Small intestine (tissue), 7 donors: ENCODE measurements at regions not wholly inside any gene's neighbourhood (a gene's known extent, or its start where the extent isn't known, plus 50 kb on each side); places are given as distances from the start of the nearest gene placed in this dataset.

ENCODE experiments used
- DNase-seq, 2 donors: peaks; one replicate each; pipeline versions ENCODE4 v3.0.0 to v3.0.0-alpha.2; 2013
- FAIRE-seq: peaks from 2 replicates; lab custom pipeline; 2012; peaks lifted over from hg19 to GRCh38; lab: Jason Lieb, UNC
- H3K27ac ChIP-seq, 3 donors: one replicate each; pipeline ENCODE4 v1.5.1; 2013; ENCODE audit warnings: low read length in 2 of 3, mild to moderate bottlenecking in 2 of 3, control low read depth in 1 of 3, inconsistent platforms in 1 of 3, low read depth in 1 of 3, moderate library complexity in 1 of 3
- H3K27me3 ChIP-seq, 3 donors: one replicate each; pipeline ENCODE4 v1.6.1; 2013; ENCODE audit warnings: low read length in 3 of 3, inconsistent platforms in 1 of 3; ENCODE audit not compliant: control insufficient read depth in 3 of 3, insufficient read depth in 3 of 3
- H3K36me3 ChIP-seq, 3 donors: one replicate each; pipeline ENCODE4 v1.6.1; 2013; ENCODE audit warnings: low read length in 3 of 3, inconsistent platforms in 1 of 3, low read depth in 1 of 3, mild to moderate bottlenecking in 1 of 3, moderate library complexity in 1 of 3; ENCODE audit not compliant: control insufficient read depth in 3 of 3, insufficient read depth in 2 of 3
- H3K4me1 ChIP-seq, 3 donors: one replicate each; pipeline ENCODE4 v1.6.1; 2013; ENCODE audit warnings: low read length in 2 of 3, inconsistent platforms in 1 of 3, low read depth in 1 of 3, mild to moderate bottlenecking in 1 of 3, moderate library complexity in 1 of 3; ENCODE audit not compliant: control insufficient read depth in 3 of 3, insufficient read depth in 2 of 3
- H3K4me3 ChIP-seq, 3 donors: one replicate each; pipeline ENCODE4 v1.5.1; 2013; ENCODE audit warnings: low read length in 3 of 3, control low read depth in 1 of 3, inconsistent platforms in 1 of 3, low read depth in 1 of 3, mild to moderate bottlenecking in 1 of 3, moderate library complexity in 1 of 3
- H3K9me3 ChIP-seq, 2 donors: one replicate each; pipeline ENCODE4 v1.6.1; 2013; ENCODE audit warnings: low read depth in 1 of 2, low read length in 1 of 2; ENCODE audit not compliant: control insufficient read depth in 2 of 2, insufficient read depth in 1 of 2
- WGBS, 3 donors: extraction: QIAGEN DNeasy Blood & Tissue Kit; methylation state at CpG; one replicate each; pipeline ENCODE4 v1.1.7; 2013; 5-methylcytosine and 5-hydroxymethylcytosine counted together
- donor health status: healthy with polysubstance abuse.
- donor health status: control.
- donor health status: control.
- donor health status: Bipolar disorder and iron deficiency.
- donor health status: healthy.

GRCh38 chr4:14767142-14767541, 235.1 kb upstream of the CPEB2 start:
- FAIRE-seq, result no peak
- H3K36me3 ChIP-seq, result no peaks in the 10 kb centered on the region

GRCh38 chr4:14768449-14768848, 233.8 kb upstream of the CPEB2 start:
- DNase-seq, result no peak
- no peaks in the 10 kb centered on the region for H3K27me3 ChIP-seq
- no peak overlapping the region for H3K4me3 ChIP-seq
- no peak overlapping the region for H3K27ac ChIP-seq
- H3K36me3 ChIP-seq, result no peaks in the 10 kb centered on the region
- no peak for FAIRE-seq
- H3K4me1 ChIP-seq, result no peaks in the 10 kb centered on the region
- no peaks in the 10 kb centered on the region for H3K9me3 ChIP-seq

More at GRCh38 chr4:14767142-14767541, 235.1 kb upstream of the CPEB2 start:
- Histone ChIP-seq H3K4me1 (no peaks in the 10 kb centered on the region), H3K9me3 (no peaks in the 10 kb centered on the region), H3K27me3 (no peaks in the 10 kb centered on the region), H3K27ac (no peak overlapping the region), H3K4me3 (no peak overlapping the region)
- DNase-seq, result no peak

- FAIRE-seq (no peak), DNase-seq (no peak)
- H3K36me3 ChIP-seq, result no peaks in the 10 kb centered on the region
- H3K9me3 ChIP-seq, result no peaks in the 10 kb centered on the region
- H3K27me3 ChIP-seq, result no peaks in the 10 kb centered on the region
- no peak overlapping the region for H3K27ac ChIP-seq
- 42 to 50% (median 47%) methylated on average over 1 of the region's 1 CpG for WGBS, 3 donors
- no peak overlapping the region for H3K4me3 ChIP-seq
- no peaks in the 10 kb centered on the region for H3K4me1 ChIP-seq
Observed at GRCh38 chr4:14769993-14770392, 232.3 kb upstream of the CPEB2 start.

- Histone ChIP-seq H3K27me3 (no peaks in the 10 kb centered on the region), H3K4me3 (no peak overlapping the region), H3K27ac (no peak overlapping the region), H3K36me3 (no peaks in the 10 kb centered on the region), H3K4me1 (no peaks in the 10 kb centered on the region), H3K9me3 (no peaks in the 10 kb centered on the region)
- DNase-seq, result no peak
- WGBS, 3 donors, result 73 to 80% (median 76%) methylated on average over 2 of the region's 2 CpGs
- FAIRE-seq, result no peak
Observed at GRCh38 chr4:14771094-14771493, 231.2 kb upstream of the CPEB2 start.

- Histone ChIP-seq H3K27ac (no peak overlapping the region), H3K36me3 (no peaks in the 10 kb centered on the region), H3K9me3 (no peaks in the 10 kb centered on the region), H3K27me3 (no peaks in the 10 kb centered on the region), H3K4me1 (no peaks in the 10 kb centered on the region), H3K4me3 (no peak overlapping the region)
- FAIRE-seq (no peak), DNase-seq (no peak)
- WGBS, 3 donors, result 70 to 85% (median 77%) methylated on average over 2 of the region's 2 CpGs
Observed at GRCh38 chr4:14771504-14772175, 230.6 kb upstream of the CPEB2 start.

GRCh38 chr4:14772388-14772787, 229.9 kb upstream of the CPEB2 start:
- H3K4me1 ChIP-seq, result no peaks in the 10 kb centered on the region
- WGBS, 3 donors, result 88 to 96% (median 88%) methylated on average over 2 of the region's 2 CpGs
- no peaks in the 10 kb centered on the region for H3K9me3 ChIP-seq
- no peak for FAIRE-seq
- no peak overlapping the region for H3K4me3 ChIP-seq
- H3K27ac ChIP-seq, result no peak overlapping the region
- H3K36me3 ChIP-seq, result no peaks in the 10 kb centered on the region
- DNase-seq, result no peak
- H3K27me3 ChIP-seq, result no peaks in the 10 kb centered on the region

GRCh38 chr4:14783011-14783877, 219.0 kb upstream of the CPEB2 start:
- H3K9me3 ChIP-seq, result peaks cover 0 to 14% of the 10 kb centered on the region in 2 donors
- no peak for DNase-seq
- H3K27me3 ChIP-seq, result no peaks in the 10 kb centered on the region
- no peak overlapping the region for H3K27ac ChIP-seq
- WGBS, 3 donors, result 55 to 76% (median 59%) methylated on average over 5 of the region's 5 CpGs
- no peak overlapping the region for H3K4me3 ChIP-seq
- no peak for FAIRE-seq
- H3K4me1 ChIP-seq, result no peaks in the 10 kb centered on the region
- no peaks in the 10 kb centered on the region for H3K36me3 ChIP-seq

GRCh38 chr4:14787221-14787620, 215.1 kb upstream of the CPEB2 start:
- Histone ChIP-seq H3K27me3 (no peaks in the 10 kb centered on the region), H3K36me3 (no peaks in the 10 kb centered on the region), H3K4me3 (no peak overlapping the region), H3K27ac (no peak overlapping the region), H3K4me1 (no peaks in the 10 kb centered on the region), H3K9me3 (peaks cover 0 to 14% of the 10 kb centered on the region in 2 donors)
- DNase-seq, result no peak
- 67 to 73% (median 72%) methylated on average over 4 of the region's 4 CpGs for WGBS, 3 donors
- no peak for FAIRE-seq
